Coronary artery (tissue), 2 donors: ENCODE measurements at regions not wholly inside any gene's neighbourhood (a gene's known extent, or its start where the extent isn't known, plus 50 kb on each side); places are given as distances from the start of the nearest gene placed in this dataset.
A peak's percentile ranks its signal among the peaks of the same experiment; 100 is the strongest.

Experiments used
- DNase-seq: peaks from one replicate; pipeline ENCODE4 v3.0.0-alpha.2; 2017; ENCODE audit warnings: low spot score
- H3K27ac ChIP-seq, 2 donors: fragments of 200-600 bp; sonication (generic); one replicate each; pipeline ENCODE4 v1.5.1; 2016 to 2019
- H3K4me3 ChIP-seq: fragments of 200-600 bp; sonication (generic); 2 replicates; pipeline ENCODE4 v1.5.1; 2016; ENCODE audit warnings: mild to moderate bottlenecking, moderate library complexity
- TF ChIP-seq, protein P1 (sequence below): fragments of 200-600 bp; sonication (generic); IDR thresholded peaks from one replicate; pipeline ENCODE4 v1.5.1; 2019; ENCODE audit warnings: antibody characterized with exemption

DNA sequence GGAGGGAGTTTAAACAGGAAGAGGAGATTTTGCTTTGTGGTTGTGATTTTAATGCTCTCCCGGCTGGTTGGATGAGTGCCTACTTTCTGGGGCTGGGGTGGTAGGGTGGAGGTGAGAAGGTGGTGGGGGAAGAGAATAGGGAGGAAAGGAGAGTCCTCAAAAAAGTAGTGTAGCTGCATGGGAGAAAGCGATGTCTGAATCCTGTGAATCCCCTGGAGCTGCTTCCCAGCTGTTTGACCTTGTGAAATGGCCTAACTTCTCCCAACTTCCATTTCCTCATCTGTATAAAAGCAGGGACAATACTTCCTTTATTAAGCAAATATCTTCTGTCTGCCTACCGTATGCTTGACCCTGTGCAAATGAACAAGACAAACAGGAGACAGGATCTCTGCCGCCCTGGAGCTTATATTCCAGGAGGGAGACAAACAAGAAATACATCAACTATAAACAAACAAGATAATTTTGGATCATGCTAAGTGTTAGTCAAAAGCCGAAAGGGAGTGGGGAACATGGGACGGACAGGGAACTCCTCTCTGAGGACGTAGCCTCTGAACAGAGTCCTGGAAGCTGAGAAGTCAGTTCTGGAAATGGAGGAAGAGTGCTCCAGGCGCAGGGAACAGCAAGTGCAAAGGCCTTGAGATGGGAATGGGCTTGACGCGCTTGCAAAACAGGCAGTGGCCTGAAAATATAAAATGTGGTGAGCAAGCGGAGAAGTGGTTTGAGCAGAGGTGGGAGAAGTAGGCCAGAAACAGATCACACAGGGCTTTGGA, 103.5 kb downstream of the SPRY4 start:
- H3K4me3 ChIP-seq: no peak overlapping the region
- DNase-seq: no peak
- H3K27ac ChIP-seq: no peak overlapping the region
- TF ChIP-seq, protein P1, sequence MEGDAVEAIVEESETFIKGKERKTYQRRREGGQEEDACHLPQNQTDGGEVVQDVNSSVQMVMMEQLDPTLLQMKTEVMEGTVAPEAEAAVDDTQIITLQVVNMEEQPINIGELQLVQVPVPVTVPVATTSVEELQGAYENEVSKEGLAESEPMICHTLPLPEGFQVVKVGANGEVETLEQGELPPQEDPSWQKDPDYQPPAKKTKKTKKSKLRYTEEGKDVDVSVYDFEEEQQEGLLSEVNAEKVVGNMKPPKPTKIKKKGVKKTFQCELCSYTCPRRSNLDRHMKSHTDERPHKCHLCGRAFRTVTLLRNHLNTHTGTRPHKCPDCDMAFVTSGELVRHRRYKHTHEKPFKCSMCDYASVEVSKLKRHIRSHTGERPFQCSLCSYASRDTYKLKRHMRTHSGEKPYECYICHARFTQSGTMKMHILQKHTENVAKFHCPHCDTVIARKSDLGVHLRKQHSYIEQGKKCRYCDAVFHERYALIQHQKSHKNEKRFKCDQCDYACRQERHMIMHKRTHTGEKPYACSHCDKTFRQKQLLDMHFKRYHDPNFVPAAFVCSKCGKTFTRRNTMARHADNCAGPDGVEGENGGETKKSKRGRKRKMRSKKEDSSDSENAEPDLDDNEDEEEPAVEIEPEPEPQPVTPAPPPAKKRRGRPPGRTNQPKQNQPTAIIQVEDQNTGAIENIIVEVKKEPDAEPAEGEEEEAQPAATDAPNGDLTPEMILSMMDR: no peak

DNA sequence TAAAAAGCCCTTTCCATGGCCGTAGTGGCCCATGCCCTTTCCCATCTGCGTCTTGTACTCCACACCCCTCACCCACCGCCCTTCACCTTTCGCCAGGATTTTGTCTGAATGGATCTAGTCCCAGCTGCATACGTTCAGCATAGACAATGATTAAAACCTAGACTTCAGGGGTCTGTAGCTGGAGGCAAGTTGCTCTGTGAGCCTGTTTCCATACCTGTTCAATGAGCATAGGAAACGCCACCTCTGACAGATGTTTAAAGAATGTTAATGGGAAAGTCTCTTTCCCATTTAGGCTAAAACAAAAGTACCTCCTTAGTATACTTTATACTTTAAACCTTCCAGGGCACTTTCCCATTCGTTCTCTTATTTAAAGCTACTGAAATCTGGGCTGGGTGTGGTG, 105.7 kb downstream of the SPRY4 start:
- no peak for DNase-seq
- Histone ChIP-seq H3K27ac (no peak overlapping the region), H3K4me3 (no peak overlapping the region)
- TF ChIP-seq, protein P1: no peak

DNA sequence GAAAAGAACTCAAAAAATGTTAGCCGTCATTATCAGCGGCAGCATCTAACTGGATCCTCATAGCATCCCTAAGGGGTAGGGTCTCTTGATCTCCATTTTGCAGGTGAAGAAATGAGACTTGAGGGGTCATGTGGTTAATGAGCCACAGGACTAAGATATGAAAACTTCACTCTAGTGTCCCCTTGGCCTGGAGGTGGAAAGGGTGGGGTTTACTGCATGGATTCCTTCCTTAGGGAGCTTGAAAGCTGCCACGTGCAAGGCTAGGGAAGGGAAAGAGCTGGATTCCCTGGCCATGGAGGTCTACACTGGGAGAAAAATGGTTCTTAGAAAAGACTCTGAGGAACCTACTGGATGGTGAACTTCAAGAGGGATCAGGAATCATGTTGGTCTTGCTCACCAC, 107.9 kb downstream of the SPRY4 start:
- no peak for DNase-seq
- peak overlapping the region; percentile 38 to 90 for H3K27ac ChIP-seq
- no peak overlapping the region for H3K4me3 ChIP-seq
- TF ChIP-seq, protein P1: no peak

DNA sequence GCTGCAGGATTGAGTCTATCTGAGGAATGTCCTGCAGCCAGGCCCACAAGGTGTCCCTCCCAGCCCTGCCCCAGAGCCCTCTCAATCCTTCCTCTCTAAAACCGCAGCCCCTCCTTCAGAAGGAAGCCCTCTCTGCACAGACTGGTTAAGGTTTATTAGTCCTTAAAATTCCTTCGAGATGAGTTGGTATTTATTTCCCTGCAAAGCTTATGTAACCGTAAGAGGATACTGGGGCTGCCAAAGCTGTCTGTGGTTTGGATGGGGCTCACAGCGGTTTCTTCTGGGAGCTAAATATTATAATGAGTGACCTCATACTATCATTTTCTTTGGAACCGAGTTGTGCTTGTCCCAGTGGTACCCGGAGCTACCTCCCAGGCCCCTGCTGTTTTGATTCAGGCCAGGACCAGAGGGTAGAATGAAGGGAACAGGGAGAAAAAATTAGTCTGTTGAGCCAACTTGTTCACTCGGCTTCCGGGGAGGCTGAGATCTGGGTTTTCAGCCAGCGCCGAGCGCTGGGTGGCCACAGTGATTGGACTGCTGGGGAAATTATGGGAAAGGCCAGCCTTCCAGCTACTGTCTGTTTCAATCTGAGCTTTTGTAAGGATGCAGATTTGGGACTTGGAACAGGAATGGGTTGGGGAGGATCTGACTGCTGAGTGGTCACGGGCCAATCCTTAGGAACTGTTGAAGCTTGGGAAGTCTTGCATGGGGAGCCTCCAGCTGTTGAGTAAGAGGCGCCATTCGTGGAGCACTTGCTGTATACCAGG, 107.5 kb downstream of the NDFIP1 start:
- peak overlapping the region; percentile 38 to 90 for H3K27ac ChIP-seq
- DNase-seq: peak; percentile 91
- peak overlapping the region; percentile 43 for H3K4me3 ChIP-seq
- TF ChIP-seq, protein P1: no peak

DNA sequence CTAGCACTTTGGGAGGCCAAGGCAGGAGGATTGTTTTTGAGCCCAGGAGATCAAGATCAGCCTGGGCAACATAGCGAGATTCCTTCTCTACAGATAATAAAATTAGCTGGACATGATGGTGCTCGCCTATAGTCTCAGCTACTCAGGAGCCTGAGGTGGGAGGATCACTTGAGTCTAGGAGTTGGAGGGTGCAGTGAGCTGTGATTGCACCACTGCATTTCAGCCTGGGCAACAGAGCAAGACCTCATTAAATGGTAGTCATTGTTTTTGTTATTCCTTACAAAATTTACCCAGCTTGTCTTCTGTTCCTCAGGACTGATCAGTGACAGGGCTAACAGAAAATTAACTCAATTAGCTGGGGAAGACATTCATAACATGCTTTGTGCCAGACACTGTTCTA, 104.5 kb downstream of the NDFIP1 start:
- Histone ChIP-seq H3K4me3 (no peak overlapping the region), H3K27ac (no peak overlapping the region)
- TF ChIP-seq, protein P1: no peak
- no peak for DNase-seq

DNA sequence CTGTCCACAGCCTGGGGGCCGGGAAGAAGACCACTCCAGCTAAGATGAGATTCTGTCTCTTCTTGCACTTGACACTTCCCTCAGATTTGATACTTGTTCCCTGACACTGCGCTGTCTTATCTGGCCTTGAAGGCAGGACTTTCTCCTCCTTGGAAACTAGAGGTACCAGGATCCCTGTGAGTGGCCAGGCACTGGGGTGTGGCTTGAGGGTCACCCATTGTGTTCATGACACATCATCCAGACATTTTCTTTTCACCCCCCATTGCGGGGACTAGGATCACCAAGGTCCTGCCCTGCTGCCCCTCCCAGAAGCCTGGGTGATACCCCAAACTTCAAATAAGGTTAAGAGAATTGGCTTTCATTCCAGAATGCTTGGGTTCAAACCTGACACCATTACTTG, 103.3 kb downstream of the NDFIP1 start:
- no peak for DNase-seq
- Histone ChIP-seq H3K27ac (no peak overlapping the region), H3K4me3 (no peak overlapping the region)
- TF ChIP-seq, protein P1: no peak
